ENCODE measurements at regions not wholly inside any gene's neighbourhood (a gene's known extent, or its start where the extent isn't known, plus 50 kb on each side); places are given as distances from the start of the nearest gene placed in this dataset.
"Not testable (repeated sequence)": the region's sequence is repeated elsewhere in the genome, so short reads cannot be mapped to it uniquely, and the experiment has no call there.

DNA sequence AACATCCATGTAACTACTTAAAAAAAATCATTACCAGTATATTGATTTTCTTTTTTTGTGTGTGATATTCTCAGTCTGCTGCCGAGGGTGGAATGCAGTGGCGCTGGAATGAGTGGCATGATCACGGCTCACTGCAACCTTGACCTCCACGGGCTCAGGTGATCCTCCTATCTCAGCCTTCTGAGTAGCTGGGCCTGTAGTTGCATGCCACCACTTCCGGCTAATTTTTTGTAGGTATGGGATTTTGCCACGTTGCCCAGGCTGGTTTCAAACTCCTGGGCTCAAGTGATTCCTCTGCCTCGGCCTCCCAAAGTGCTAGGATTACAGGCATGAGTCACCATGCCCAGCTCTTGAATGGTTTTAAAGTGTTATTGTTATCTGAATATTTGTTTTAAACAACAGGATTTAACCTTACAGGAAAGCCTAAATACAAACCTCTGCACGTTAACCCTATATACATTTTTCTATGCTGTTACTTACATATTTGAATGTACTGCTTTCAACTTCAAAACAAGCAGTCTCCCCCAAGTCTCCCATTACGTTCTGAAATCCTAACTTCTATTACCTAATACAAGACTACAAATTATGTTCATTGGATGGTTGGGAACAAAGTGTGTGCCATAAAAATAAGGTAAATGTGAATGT lies 61.7 kb downstream of the KPNA2 start:
- TF ChIP-seq, protein P1, sequence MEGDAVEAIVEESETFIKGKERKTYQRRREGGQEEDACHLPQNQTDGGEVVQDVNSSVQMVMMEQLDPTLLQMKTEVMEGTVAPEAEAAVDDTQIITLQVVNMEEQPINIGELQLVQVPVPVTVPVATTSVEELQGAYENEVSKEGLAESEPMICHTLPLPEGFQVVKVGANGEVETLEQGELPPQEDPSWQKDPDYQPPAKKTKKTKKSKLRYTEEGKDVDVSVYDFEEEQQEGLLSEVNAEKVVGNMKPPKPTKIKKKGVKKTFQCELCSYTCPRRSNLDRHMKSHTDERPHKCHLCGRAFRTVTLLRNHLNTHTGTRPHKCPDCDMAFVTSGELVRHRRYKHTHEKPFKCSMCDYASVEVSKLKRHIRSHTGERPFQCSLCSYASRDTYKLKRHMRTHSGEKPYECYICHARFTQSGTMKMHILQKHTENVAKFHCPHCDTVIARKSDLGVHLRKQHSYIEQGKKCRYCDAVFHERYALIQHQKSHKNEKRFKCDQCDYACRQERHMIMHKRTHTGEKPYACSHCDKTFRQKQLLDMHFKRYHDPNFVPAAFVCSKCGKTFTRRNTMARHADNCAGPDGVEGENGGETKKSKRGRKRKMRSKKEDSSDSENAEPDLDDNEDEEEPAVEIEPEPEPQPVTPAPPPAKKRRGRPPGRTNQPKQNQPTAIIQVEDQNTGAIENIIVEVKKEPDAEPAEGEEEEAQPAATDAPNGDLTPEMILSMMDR (IDR thresholded peaks at IDR 0.05) = no peak
- CTCF ChIA-PET = no interaction called here
- H3K36me3 Mint-ChIP-seq (ENCODE audit: low read depth) = peaks cover under 1% of the 10 kb centered on the region
- no peak overlapping the region for H3K4me3 Mint-ChIP-seq
- intact Hi-C loops (cut with micrococcal nuclease) = no loop called here
- H3K27ac Mint-ChIP-seq = no peak overlapping the region
- ATAC-seq (ENCODE audit: low read depth) (no peak), DNase-seq (no peak)
- no peaks in the 10 kb centered on the region for H3K9me3 Mint-ChIP-seq
- no peaks in the 10 kb centered on the region for H3K27me3 Mint-ChIP-seq
- H3K4me1 Mint-ChIP-seq = peaks cover 6% of the 10 kb centered on the region
- POLR2A ChIA-PET = no interaction called here

DNA sequence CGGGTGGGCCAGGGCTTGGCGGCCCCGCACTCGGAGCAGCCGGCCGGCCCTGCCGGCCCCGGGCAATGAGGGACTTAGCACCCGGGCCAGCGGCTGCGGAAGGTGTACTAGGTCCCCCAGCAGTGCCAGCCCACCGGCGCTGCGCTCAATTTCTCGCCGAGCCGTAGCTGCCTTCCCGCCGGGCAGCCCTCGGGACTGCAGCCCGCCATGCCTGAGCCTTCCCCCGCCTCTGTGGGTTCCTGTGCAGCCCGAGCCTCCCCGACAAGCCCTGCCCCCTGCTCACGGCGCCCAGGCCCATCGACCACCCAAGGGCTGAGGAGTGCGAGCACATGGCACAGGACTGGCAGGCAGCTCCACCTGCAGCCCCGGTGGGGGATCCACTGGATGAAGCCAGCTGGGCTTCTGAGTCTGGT lies 63.8 kb downstream of the KPNA2 start:
- ATAC-seq (ENCODE audit: low read depth); DNase-seq; H3K36me3 Mint-ChIP-seq (ENCODE audit: low read depth); H3K27me3 Mint-ChIP-seq; intact Hi-C loops (cut with micrococcal nuclease); CTCF ChIA-PET; H3K4me3 Mint-ChIP-seq; H3K27ac Mint-ChIP-seq; H3K9me3 Mint-ChIP-seq: not testable (repeated sequence)
- POLR2A ChIA-PET = interaction anchor here (1.1 kb wide), 1 partner anchor 100 kb away, joined by 3 read pairs; no protein-coding TSS in a partner anchor
- peaks cover 21% of the 10 kb centered on the region for H3K4me1 Mint-ChIP-seq

DNA sequence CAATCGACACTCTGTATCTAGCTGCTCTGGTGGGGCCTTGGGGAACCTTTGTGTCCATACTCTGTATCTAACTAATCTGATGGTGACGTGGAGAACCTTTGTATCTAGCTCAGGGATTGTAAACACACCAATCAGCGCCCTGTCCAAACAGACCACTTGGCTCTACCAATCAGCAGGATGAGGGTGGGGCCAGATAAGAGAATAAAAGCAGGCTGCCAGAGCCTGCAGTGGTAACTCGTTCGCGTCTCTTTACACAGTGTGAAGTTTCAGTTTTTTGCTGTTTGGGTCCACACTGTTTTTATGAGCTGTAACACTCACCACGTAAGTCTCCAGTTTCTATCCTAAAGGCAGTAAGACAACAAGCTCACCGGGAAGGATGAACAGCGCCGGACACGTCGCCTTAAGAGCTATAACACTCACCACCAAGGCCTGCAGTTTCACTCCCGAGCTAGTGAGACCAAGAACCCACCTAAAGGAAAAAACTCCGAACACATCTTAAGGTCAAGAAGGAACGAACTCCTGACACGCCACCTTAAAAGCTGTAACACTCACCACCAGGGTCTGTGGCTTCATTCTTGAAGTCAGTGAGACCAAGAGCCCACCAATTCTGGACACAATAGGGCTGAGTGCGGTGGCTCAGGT lies 64.6 kb downstream of the KPNA2 start:
- intact Hi-C loops (cut with micrococcal nuclease) = loop anchor here (5.0 to 10.0 kb wide), 6 partner anchors 63 to 1017 kb away; partner anchors contain the start of genes ARSG, C17orf58, KPNA2 and SLC16A6
- Mint-ChIP-seq H3K27ac (no peak overlapping the region), H3K4me3 (peak overlapping the region; percentile 93), H3K27me3 (no peaks in the 10 kb centered on the region), H3K9me3 (no peaks in the 10 kb centered on the region), H3K36me3 (ENCODE audit: low read depth) (peaks cover 6% of the 10 kb centered on the region), H3K4me1 (peaks cover 24% of the 10 kb centered on the region)
- DNase-seq (no peak), ATAC-seq (ENCODE audit: low read depth) (no peak)
- TF ChIP-seq, protein P1 (IDR thresholded peaks at IDR 0.05) = no peak
- ChIA-PET CTCF (no interaction called here), POLR2A (interaction anchor here (1.0 to 1.1 kb wide), 2 partner anchors 17 to 99 kb away, joined by 3 to 4 read pairs; no protein-coding TSS in a partner anchor)

DNA sequence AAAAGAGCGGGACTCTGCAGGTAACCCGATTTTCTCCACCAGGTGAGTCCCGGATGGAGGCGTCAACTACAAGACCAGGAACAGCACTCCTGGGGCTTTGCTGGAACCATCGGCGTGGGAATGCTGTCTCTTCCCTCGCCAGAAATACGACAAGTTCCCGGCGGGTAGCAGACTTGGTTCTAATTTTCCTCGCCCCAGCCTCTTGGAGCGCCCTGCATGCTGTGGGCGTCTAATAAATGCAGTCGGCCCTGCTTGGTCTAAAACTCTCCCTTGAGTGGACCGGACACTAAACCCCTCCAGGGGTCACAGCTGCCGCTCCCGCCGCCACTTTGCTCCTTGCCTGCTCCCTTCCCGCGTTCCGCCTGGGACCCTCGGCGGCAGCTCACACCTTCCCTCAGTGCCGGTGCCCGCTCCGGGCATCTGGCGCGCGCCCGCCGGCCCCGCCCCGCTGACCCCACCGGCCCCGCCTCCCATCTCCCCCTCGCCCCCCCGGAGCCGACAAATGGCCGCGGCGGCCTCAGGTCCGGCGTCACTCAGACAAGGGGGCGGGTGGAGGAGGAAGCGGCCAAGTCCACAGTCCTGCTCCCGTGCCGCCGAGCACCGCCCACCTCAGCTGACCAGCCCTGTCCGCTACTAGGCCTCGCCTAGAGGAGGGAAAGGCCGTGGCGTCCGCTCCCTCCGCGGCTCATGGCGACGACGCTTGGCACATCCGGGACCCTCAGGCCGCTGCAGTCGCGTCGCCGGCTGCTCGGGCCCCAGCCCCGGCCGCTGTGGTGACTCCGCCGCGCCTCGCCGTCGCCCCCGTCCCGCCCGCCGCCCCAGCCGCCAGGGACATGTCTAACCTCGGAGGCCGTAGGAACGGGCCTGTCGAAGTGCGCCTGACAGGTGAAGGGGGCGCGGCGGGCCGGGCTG lies 65.8 kb downstream of the KPNA2 start:
- POLR2A ChIA-PET = interaction anchor here (0.6 to 1.4 kb wide), 5 partner anchors 14 to 356 kb away, joined by 3 to 9 read pairs (median 4); partner anchors contain the start of gene KPNA2

DNA sequence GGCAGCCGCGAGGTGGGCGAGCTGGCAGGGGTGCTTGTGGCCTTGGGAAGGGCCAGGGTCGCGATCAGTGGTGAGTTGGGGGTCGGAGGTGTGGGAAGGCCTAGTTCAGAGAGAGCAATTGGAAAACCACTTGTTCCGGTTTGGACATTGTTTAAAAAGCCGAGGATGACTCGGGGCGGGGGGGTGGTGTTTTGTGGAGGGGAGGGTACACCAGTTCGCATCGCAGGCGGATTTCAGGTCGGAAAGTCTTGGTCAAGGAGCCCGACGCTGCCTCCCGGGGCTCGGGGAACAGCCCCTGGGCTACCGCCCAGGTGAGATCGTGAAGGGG lies 66.4 kb downstream of the KPNA2 start:
- ATAC-seq (ENCODE audit: low read depth) = no peak
- POLR2A ChIA-PET = interaction anchor here (0.7 to 1.4 kb wide), 2 partner anchors 104 to 218 kb away, joined by 4 to 9 read pairs; no protein-coding TSS in a partner anchor

More for the DNA sequence above, 65.8 kb downstream of the KPNA2 start:
- ATAC-seq (ENCODE audit: low read depth) (peak; percentile 86), DNase-seq (peak; percentile 75)
- H3K9me3 Mint-ChIP-seq = no peaks in the 10 kb centered on the region
- TF ChIP-seq, protein P1 (IDR thresholded peaks at IDR 0.05) = no peak
- H3K36me3 Mint-ChIP-seq (ENCODE audit: low read depth) = peaks cover 6% of the 10 kb centered on the region
- CTCF ChIA-PET = no interaction called here
- H3K4me1 Mint-ChIP-seq = peaks cover 30% of the 10 kb centered on the region
- H3K27ac Mint-ChIP-seq = peak overlapping the region; percentile 85
- intact Hi-C loops (cut with micrococcal nuclease) = loop anchor here (1.0 to 10.0 kb wide), 7 partner anchors 15 to 1016 kb away; partner anchors contain the start of genes ARSG, C17orf58, KPNA2 and SLC16A6
- H3K27me3 Mint-ChIP-seq = no peaks in the 10 kb centered on the region
- peak overlapping the region; percentile 93 for H3K4me3 Mint-ChIP-seq

More for the DNA sequence above, 66.4 kb downstream of the KPNA2 start:
- TF ChIP-seq, protein P1 (IDR thresholded peaks at IDR 0.05) = no peak
- CTCF ChIA-PET = no interaction called here
- no peak for DNase-seq
- Mint-ChIP-seq H3K36me3 (ENCODE audit: low read depth) (peaks cover 6% of the 10 kb centered on the region), H3K4me3 (peak overlapping the region; percentile 93), H3K27me3 (no peaks in the 10 kb centered on the region), H3K9me3 (no peaks in the 10 kb centered on the region), H3K27ac (peak overlapping the region; percentile 85), H3K4me1 (peaks cover 35% of the 10 kb centered on the region)
- intact Hi-C loops (cut with micrococcal nuclease) = loop anchor here (1.0 to 10.0 kb wide), 7 partner anchors 16 to 1015 kb away; partner anchors contain the start of genes ARSG, C17orf58, KPNA2 and SLC16A6

Data from activated B cell treated with CpG ODN at 0.5 μM for 24 hours (primary cell).